Fibroblast of lung (primary cell): ENCODE measurements at regions not wholly inside any gene's neighbourhood (a gene's known extent, or its start where the extent isn't known, plus 50 kb on each side); places are given as distances from the start of the nearest gene placed in this dataset.

Experiments used
- CTCF ChIP-seq, 2 donors: IDR thresholded peaks in 1 of 2; conservative IDR thresholded peaks in 1 of 2; 1 replicate in 1 of 2; 2 replicates in 1 of 2; pipeline ENCODE4 v1.5.1; 2011 to 2012; ENCODE audit warnings: low read length in 2 of 2, control low read depth in 1 of 2, inconsistent platforms in 1 of 2, low read depth in 1 of 2, mild to moderate bottlenecking in 1 of 2
- EZH2 ChIP-seq: IDR thresholded peaks from 2 replicates; pipeline ENCODE4 v1.5.1; 2012; ENCODE audit warnings: low read length, control low read depth, mild to moderate bottlenecking; ENCODE audit errors: missing control alignments

DNA sequence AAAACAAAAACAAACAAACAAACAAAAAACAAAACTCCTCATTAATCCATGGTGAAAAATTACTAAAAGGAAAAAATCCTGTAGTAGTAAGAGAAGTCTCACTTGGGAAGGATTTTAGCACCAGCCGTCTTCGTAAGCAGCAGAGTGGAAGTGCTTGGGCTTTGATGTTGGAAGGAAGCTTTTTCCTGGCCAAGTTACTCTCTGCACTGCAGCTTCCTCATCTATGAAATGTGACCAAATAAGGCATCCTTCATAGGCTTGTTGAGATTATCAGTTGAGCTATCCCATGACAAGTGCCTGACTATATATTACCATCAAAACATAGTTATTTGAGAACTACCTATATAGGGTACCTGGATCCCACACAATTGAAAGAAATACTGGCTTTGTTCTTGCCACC is 436.4 kb upstream of the ONECUT1 start:
- TF ChIP-seq CTCF (conservative IDR thresholded peaks at IDR 0.05 in 1 of 2, IDR thresholded peaks at IDR 0.05 in 1 of 2; ENCODE audit: low read depth in 1 of 2, low read length in 2 of 2) (no peak), EZH2 (no peak)
